NB4 (cell line): ENCODE measurements at regions not wholly inside any gene's neighbourhood (a gene's known extent, or its start where the extent isn't known, plus 50 kb on each side); places are given as distances from the start of the nearest gene placed in this dataset.

ENCODE experiments used
- DNase-seq: peaks from one replicate; pipeline ENCODE4 v3.0.0; 2010; ENCODE audit warnings: low read depth
- H3K4me3 ChIP-seq: one replicate; pipeline ENCODE4 v1.5.1; 2011; ENCODE audit warnings: mild to moderate bottlenecking, low read depth, low read length, moderate library complexity
- MYC ChIP-seq: IDR thresholded peaks from 2 replicates; pipeline ENCODE4 v1.6.1; 2011; ENCODE audit warnings: low read depth, low read length
- POLR2A ChIP-seq: IDR thresholded peaks from 2 replicates; pipeline ENCODE4 v1.6.1; 2011; ENCODE audit warnings: mild to moderate bottlenecking; ENCODE audit not compliant: insufficient read length; ENCODE audit errors: extremely low read depth
- TF ChIP-seq, protein P1 (sequence below): IDR thresholded peaks from one replicate; pipeline ENCODE4 v1.5.1; 2012; ENCODE audit warnings: low read depth, low read length
- TF ChIP-seq, protein P2 (sequence below): IDR thresholded peaks from 2 replicates; pipeline ENCODE4 v1.6.1; 2011; ENCODE audit warnings: low read depth, low read length

DNA sequence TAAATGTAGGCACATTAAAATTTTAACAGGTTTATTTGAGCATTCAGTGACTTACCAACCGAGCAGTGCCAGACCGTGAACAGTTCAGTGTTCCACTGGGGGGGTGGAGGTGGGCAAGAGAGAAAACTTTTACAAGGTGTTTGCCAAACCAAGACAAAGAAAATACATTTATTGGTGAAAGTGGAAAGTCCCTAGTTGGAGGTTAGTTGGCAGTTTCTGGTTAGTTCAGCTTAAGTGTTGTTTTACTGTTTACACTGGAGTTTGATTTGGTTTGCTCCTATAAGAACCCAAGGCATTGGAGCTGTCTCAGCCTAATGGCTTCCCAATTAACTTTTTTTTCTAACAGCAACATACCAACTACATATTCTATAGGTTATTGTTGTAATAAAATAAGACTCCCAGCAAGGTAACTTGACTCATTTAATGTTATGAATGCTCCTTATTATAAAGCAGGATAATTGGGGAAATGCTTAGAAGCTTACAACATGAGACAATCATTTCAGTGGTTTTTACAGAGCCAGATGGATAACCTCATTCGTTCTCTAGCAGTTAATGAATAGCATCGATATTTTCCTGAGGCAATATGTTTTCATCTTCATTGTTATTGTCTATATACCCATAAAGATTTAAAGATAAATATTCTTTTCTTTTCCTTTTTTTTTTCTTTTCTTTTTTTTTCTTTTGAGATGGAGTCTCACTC, 115.8 kb downstream of the ETNK1 start:
- H3K4me3 ChIP-seq = no peak overlapping the region
- no peak for DNase-seq
- TF ChIP-seq MYC (no peak), POLR2A (no peak)
- TF ChIP-seq, protein P1, sequence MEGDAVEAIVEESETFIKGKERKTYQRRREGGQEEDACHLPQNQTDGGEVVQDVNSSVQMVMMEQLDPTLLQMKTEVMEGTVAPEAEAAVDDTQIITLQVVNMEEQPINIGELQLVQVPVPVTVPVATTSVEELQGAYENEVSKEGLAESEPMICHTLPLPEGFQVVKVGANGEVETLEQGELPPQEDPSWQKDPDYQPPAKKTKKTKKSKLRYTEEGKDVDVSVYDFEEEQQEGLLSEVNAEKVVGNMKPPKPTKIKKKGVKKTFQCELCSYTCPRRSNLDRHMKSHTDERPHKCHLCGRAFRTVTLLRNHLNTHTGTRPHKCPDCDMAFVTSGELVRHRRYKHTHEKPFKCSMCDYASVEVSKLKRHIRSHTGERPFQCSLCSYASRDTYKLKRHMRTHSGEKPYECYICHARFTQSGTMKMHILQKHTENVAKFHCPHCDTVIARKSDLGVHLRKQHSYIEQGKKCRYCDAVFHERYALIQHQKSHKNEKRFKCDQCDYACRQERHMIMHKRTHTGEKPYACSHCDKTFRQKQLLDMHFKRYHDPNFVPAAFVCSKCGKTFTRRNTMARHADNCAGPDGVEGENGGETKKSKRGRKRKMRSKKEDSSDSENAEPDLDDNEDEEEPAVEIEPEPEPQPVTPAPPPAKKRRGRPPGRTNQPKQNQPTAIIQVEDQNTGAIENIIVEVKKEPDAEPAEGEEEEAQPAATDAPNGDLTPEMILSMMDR = no peak
- TF ChIP-seq, protein P2, sequence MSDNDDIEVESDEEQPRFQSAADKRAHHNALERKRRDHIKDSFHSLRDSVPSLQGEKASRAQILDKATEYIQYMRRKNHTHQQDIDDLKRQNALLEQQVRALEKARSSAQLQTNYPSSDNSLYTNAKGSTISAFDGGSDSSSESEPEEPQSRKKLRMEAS = no peak

DNA sequence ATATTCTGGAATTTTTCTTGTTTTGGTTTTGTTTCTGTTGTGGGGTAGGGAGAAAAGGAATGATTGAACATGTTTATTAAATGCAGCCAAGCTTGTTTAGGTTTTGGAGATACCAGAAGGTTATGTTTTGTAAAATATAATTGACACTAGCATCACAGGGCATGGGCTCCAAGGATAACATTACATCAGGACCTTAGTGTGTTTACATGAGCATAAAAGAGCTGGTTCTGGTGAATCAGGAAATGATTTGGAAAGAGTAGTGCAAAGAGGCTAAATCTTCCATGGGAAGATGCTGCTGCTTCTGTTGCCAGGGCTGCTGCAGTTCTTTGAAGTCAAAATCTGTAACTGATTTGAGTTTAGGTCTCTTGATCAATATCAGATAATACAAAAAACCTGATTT, 118.7 kb downstream of the ETNK1 start:
- TF ChIP-seq POLR2A (no peak), MYC (no peak)
- TF ChIP-seq, protein P2 = no peak
- TF ChIP-seq, protein P1 = no peak
- no peak overlapping the region for H3K4me3 ChIP-seq
- no peak for DNase-seq

DNA sequence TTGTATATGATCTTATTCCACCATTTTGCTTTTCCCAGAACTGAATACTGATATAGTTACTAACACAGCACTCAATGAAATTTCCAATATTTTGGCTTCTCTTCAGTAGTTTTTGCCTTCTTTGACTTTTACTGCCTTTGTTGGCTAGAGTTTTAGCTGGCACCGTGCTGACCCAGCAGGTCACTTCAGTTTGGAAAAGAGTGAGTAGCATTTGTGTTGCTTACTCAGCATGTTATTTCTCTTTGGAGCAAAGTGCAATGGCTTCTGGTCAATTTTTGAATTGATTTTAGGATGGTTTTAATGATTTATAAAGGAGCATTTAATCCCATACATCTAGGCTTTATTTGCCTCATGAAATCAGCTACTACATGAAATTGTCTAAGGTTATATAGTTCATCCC, 119.2 kb downstream of the ETNK1 start:
- DNase-seq = no peak

DNA sequence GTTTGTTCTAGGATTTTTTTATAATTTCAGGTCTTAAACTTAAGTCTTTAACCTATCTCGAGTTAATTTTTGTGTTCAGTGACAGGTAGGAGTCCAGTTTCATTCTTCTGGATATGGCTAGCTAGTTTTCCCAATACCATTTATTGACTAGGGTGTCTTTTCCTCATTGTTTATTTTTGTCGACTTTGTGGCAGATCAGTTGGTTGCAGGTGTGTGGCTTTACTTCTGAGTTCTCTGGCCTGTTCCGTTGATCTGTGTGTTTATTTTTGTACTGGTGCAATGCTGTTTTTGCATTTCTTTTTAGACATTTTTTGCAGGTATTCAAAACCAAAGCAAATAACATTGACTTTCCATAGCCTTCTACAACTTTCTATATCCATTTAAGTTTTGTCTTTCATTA, 121.7 kb downstream of the ETNK1 start:
- TF ChIP-seq POLR2A (no peak), MYC (no peak)
- TF ChIP-seq, protein P1 = no peak
- TF ChIP-seq, protein P2 = no peak
- H3K4me3 ChIP-seq = no peak overlapping the region
- DNase-seq = no peak

More for the DNA sequence above, 119.2 kb downstream of the ETNK1 start:
- TF ChIP-seq, protein P1 = no peak
- TF ChIP-seq MYC (no peak), POLR2A (no peak)
- TF ChIP-seq, protein P2 = no peak
- H3K4me3 ChIP-seq = no peak overlapping the region

DNA sequence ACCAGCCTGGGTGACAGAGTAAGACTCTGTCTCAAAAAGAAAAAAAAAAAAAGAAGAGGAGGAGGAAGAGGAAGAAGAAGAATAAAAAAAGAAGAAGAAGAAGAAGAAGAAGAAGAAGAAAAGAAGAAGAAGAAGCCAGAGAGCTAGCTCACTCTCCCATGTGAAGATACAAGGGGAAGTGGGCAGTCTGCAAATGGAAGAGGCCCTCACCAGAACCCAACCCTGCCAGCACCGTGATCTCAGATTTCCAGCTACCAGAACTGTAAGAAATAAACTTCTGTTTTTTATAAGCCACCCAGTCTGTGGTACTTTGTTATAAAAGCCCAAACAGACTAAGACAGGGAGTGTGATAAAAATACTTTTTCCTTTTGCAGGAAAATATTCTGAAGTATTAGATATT, 130.7 kb downstream of the ETNK1 start:
- no peak for TF ChIP-seq MYC
- TF ChIP-seq, protein P1 = no peak
- DNase-seq = no peak
- H3K4me3 ChIP-seq = no peak overlapping the region
